RWPE1 (cell line): ENCODE measurements at regions not wholly inside any gene's neighbourhood (a gene's known extent, or its start where the extent isn't known, plus 50 kb on each side); places are given as distances from the start of the nearest gene placed in this dataset.
"Not testable (repeated sequence)": the region's sequence is repeated elsewhere in the genome, so short reads cannot be mapped to it uniquely, and the experiment has no call there.

Experiments used
- CTCF ChIA-PET: fragments of 350-600 bp; sonication (Branson Sonifier 250); formaldehyde crosslinking; extraction: SDS; loops from one replicate; lab custom pipeline; 2021; lab: Yijun Ruan, JAX
- POLR2A ChIA-PET: fragments of 400-600 bp; formaldehyde crosslinking; extraction: SDS; loops from one replicate; lab custom pipeline; 2020; ENCODE audit warnings: antibody characterized with exemption; ENCODE audit not compliant: low non-redundant PET; lab: Yijun Ruan, JAX
- DNase-seq: peaks from one replicate; pipeline ENCODE4 v3.0.0; 2012; ENCODE audit warnings: low spot score
- H3K27ac ChIP-seq: fragments of 450-650 bp; 2 replicates; pipeline ENCODE4 v1.5.1; 2017
- CTCF ChIP-seq: fragments of 450-650 bp; conservative IDR thresholded peaks from 2 replicates; pipeline ENCODE4 v1.5.1; 2017; ENCODE audit warnings: low read depth, mild to moderate bottlenecking

- POLR2A ChIA-PET = no interaction called here
- DNase-seq = no peak
- CTCF ChIA-PET = interaction anchor here (0.7 kb wide), 1 partner anchor 1107 kb away, joined by 3 read pairs; no protein-coding TSS in a partner anchor
- no peak overlapping the region for H3K27ac ChIP-seq
- no peak for TF ChIP-seq CTCF
These were observed 465.1 kb upstream of the PCDH10 start for GRCh38 chr4:132683957-132684356.

GRCh38 chr4:132691026-132691425 is 458.1 kb upstream of the PCDH10 start:
- no peak for TF ChIP-seq CTCF
- DNase-seq = no peak
- CTCF ChIA-PET = no interaction called here
- H3K27ac ChIP-seq = no peak overlapping the region
- POLR2A ChIA-PET = no interaction called here

- TF ChIP-seq CTCF = no peak
- H3K27ac ChIP-seq = no peak overlapping the region
- POLR2A ChIA-PET = no interaction called here
- no peak for DNase-seq
- CTCF ChIA-PET = no interaction called here
These were observed 457.4 kb upstream of the PCDH10 start for GRCh38 chr4:132691668-132692067.

- DNase-seq = no peak
- ChIA-PET CTCF (no interaction called here), POLR2A (no interaction called here)
- H3K27ac ChIP-seq = no peak overlapping the region
- no peak for TF ChIP-seq CTCF
These were observed 454.3 kb upstream of the PCDH10 start for GRCh38 chr4:132694775-132695174.

GRCh38 chr4:132697505-132697904 is 451.6 kb upstream of the PCDH10 start:
- CTCF ChIA-PET, DNase-seq, POLR2A ChIA-PET, H3K27ac ChIP-seq: not testable (repeated sequence)

- POLR2A ChIA-PET = no interaction called here
- no peak for TF ChIP-seq CTCF
- DNase-seq = no peak
- CTCF ChIA-PET = no interaction called here
- no peak overlapping the region for H3K27ac ChIP-seq
These were observed 441.1 kb upstream of the PCDH10 start for GRCh38 chr4:132707955-132708354.

- no peak for TF ChIP-seq CTCF
- POLR2A ChIA-PET = no interaction called here
- CTCF ChIA-PET = no interaction called here
- no peak overlapping the region for H3K27ac ChIP-seq
- no peak for DNase-seq
These were observed 440.0 kb upstream of the PCDH10 start for GRCh38 chr4:132709056-132709455.
